DMS79 treated with DMSO at 0.1 percent for 48 hours (cell line): ENCODE measurements at regions not wholly inside any gene's neighbourhood (a gene's known extent, or its start where the extent isn't known, plus 50 kb on each side); places are given as distances from the start of the nearest gene placed in this dataset.

Experiments
- DNase-seq: peaks from one replicate; lab custom pipeline; 2025; lab: John Stamatoyannopoulos, UW

- DNase-seq, result no peak
These were observed 346.6 kb downstream of the FSIP2 start for GRCh38 chr2:186085226-186085625.

GRCh38 chr2:186093174-186093573 is 354.6 kb downstream of the FSIP2 start:
- DNase-seq, result no peak

GRCh38 chr2:186098821-186099220 is 360.2 kb downstream of the FSIP2 start:
- no peak for DNase-seq

- DNase-seq, result no peak
These were observed 361.2 kb downstream of the FSIP2 start for GRCh38 chr2:186099826-186100225.

- no peak for DNase-seq
These were observed 362.0 kb downstream of the FSIP2 start for GRCh38 chr2:186100636-186101035.

- DNase-seq, result no peak
These were observed 363.0 kb downstream of the FSIP2 start for GRCh38 chr2:186101616-186102015.

GRCh38 chr2:186103276-186103675 is 364.7 kb downstream of the FSIP2 start:
- DNase-seq, result no peak

- DNase-seq, result no peak
These were observed 366.6 kb downstream of the FSIP2 start for GRCh38 chr2:186105016-186105724.

GRCh38 chr2:186108470-186108869 is 369.9 kb downstream of the FSIP2 start:
- no peak for DNase-seq

GRCh38 chr2:186113284-186113683 is 372.8 kb upstream of the ZC3H15 start:
- DNase-seq, result no peak

GRCh38 chr2:186125156-186125555 is 360.9 kb upstream of the ZC3H15 start:
- no peak for DNase-seq

GRCh38 chr2:186125625-186126024 is 360.4 kb upstream of the ZC3H15 start:
- no peak for DNase-seq

GRCh38 chr2:186126181-186126580 is 359.9 kb upstream of the ZC3H15 start:
- DNase-seq, result no peak

GRCh38 chr2:186129767-186130581 is 356.1 kb upstream of the ZC3H15 start:
- DNase-seq, result no peak

GRCh38 chr2:186130748-186131641 is 355.1 kb upstream of the ZC3H15 start:
- DNase-seq, result no peak

GRCh38 chr2:186135686-186136085 is 350.4 kb upstream of the ZC3H15 start:
- DNase-seq, result no peak

- no peak for DNase-seq
These were observed 349.2 kb upstream of the ZC3H15 start for GRCh38 chr2:186136860-186137259.

GRCh38 chr2:186138845-186139244 is 347.2 kb upstream of the ZC3H15 start:
- DNase-seq, result no peak

- no peak for DNase-seq
These were observed 327.0 kb upstream of the ZC3H15 start for GRCh38 chr2:186159101-186159500.

GRCh38 chr2:186164325-186164724 is 321.7 kb upstream of the ZC3H15 start:
- no peak for DNase-seq

GRCh38 chr2:186170693-186171092 is 315.4 kb upstream of the ZC3H15 start:
- DNase-seq, result no peak

GRCh38 chr2:186181625-186182024 is 304.4 kb upstream of the ZC3H15 start:
- DNase-seq, result no peak
